ENCODE measurements at regions not wholly inside any gene's neighbourhood (a gene's known extent, or its start where the extent isn't known, plus 50 kb on each side); places are given as distances from the start of the nearest gene placed in this dataset.

DNA sequence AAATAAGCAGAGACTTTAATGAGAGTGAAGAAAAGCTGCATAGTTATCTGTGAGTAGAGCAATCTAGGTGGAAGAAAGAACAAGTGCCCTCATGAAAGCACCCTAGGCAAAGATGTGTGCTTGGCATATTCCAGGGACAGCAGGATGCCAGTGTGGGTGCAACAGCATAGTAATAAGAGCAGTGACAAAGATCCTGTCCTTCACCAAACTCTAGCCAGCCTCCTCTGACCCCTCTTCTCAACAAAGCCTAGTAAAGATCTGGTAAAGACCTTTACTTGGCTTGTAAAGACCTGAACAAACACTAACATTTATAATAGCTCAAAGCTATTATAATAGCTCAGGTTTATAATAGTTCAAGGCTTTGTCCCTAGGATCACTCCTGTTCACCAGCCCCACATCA lies 735.4 kb downstream of the PCDH7 start:
- TF ChIP-seq POLR2A (IDR thresholded peaks at IDR 0.05; ENCODE audit: low read depth, low read length) (no peak), TAF1 (IDR thresholded peaks at IDR 0.05; ENCODE audit: borderline replicate concordance, low read depth, low read length) (no peak)
